ENCODE measurements at regions not wholly inside any gene's neighbourhood (a gene's known extent, or its start where the extent isn't known, plus 50 kb on each side); places are given as distances from the start of the nearest gene placed in this dataset.

DNA sequence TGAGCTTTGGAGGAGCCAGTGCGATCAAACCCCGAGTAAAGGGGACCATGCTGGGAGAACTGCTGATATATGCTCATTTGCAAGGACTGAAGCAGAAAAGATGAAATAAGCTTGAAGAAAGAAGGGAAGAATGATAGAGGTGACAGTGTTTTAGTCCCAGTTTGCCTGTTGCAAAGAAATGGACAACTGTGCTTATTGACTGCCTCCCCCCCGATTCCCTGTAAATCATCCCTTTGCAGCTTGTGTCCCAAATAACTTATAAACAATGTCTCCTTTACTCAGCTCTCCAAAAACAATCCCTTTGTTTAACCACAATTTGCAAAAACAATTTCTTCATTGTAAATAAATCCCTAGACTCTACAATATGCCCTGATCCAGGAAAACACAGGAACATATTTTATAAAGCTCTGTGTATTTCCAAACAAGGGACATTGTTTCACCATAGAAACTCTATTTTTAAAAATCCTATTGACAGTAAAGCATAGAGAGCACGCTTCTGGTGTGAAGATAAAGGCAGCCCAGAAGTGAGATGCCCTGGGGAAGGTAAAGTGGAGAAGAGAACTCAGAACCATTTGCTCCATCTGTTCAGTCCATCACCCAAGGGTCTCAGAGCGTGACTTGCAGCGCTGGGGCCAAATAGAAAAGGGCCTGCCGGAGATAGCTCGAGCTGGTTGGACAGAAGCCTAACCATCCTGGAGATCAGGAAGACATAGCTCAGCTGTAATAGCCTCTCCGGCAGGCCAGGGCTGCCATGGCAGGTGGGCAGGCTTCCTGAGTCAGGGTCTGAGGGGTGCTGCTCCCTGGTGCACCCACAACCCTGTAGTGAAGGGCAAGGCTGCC lies 280.5 kb downstream of the WDR11 start:
- Mint-ChIP-seq H3K4me1 (peaks cover 4% of the 10 kb centered on the region), H3K27ac (no peak overlapping the region), H3K4me3 (no peak overlapping the region), H3K27me3 (ENCODE audit: insufficient read depth) (peaks cover 14% of the 10 kb centered on the region), H3K9me3 (no peaks in the 10 kb centered on the region), H3K36me3 (ENCODE audit: low read depth) (no peaks in the 10 kb centered on the region)
- TF ChIP-seq, protein P1, sequence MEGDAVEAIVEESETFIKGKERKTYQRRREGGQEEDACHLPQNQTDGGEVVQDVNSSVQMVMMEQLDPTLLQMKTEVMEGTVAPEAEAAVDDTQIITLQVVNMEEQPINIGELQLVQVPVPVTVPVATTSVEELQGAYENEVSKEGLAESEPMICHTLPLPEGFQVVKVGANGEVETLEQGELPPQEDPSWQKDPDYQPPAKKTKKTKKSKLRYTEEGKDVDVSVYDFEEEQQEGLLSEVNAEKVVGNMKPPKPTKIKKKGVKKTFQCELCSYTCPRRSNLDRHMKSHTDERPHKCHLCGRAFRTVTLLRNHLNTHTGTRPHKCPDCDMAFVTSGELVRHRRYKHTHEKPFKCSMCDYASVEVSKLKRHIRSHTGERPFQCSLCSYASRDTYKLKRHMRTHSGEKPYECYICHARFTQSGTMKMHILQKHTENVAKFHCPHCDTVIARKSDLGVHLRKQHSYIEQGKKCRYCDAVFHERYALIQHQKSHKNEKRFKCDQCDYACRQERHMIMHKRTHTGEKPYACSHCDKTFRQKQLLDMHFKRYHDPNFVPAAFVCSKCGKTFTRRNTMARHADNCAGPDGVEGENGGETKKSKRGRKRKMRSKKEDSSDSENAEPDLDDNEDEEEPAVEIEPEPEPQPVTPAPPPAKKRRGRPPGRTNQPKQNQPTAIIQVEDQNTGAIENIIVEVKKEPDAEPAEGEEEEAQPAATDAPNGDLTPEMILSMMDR (conservative IDR thresholded peaks at IDR 0.05): no peak
- Histone ChIP-seq H3K9ac (ENCODE audit: extremely low read depth, low read length, poor library complexity, severe bottlenecking) (no peak overlapping the region), H3K4me3 (ENCODE audit: low read length) (no peak overlapping the region), H3K27me3 (ENCODE audit: control insufficient read depth, insufficient read depth, low read length, poor library complexity, severe bottlenecking) (no peaks in the 10 kb centered on the region), H3K9me3 (ENCODE audit: control insufficient read depth, low read length) (no peaks in the 10 kb centered on the region), H3K27ac (ENCODE audit: low read depth, low read length) (no peak overlapping the region), H3K4me1 (ENCODE audit: control insufficient read depth, insufficient read depth, low read length) (no peaks in the 10 kb centered on the region), H3K36me3 (ENCODE audit: control insufficient read depth, insufficient read depth, low read length) (no peaks in the 10 kb centered on the region)
- DNase-seq: no peak
- WGBS, 2 experiments (ENCODE audit: insufficient coverage in 1 of 2, insufficient read length in 1 of 2): 92 to 96% methylated on average over 6 to 9 of the region's 9 CpGs

DNA sequence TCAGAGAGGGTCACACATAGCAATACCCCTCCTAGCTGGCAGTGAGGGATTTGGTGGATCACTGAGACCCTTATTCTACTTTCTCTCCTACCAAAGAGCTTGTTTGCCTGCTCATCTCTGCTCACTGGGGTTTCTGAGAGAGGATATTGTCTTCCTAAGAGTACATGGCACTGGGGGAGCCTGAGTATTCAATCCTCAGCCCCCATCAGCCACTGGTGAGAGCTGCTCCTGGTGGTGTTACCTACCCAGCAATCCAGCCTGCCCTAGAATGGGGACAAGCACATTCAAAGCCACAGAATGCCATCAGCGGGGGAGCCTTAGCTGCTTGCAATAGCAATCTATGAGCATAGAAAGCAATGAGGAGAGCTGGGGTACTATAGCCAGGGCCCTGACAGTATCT lies 281.1 kb downstream of the WDR11 start:
- no peaks in the 10 kb centered on the region for H3K4me1 ChIP-seq (ENCODE audit: control insufficient read depth, insufficient read depth, low read length)
- TF ChIP-seq, protein P1 (conservative IDR thresholded peaks at IDR 0.05): no peak
- no peak overlapping the region for H3K27ac ChIP-seq (ENCODE audit: low read depth, low read length)
- H3K9me3 ChIP-seq (ENCODE audit: control insufficient read depth, low read length): no peaks in the 10 kb centered on the region
- Mint-ChIP-seq H3K27ac (no peak overlapping the region), H3K4me3 (no peak overlapping the region), H3K9me3 (no peaks in the 10 kb centered on the region), H3K4me1 (peaks cover 5% of the 10 kb centered on the region), H3K27me3 (ENCODE audit: insufficient read depth) (peaks cover 14% of the 10 kb centered on the region), H3K36me3 (ENCODE audit: low read depth) (no peaks in the 10 kb centered on the region)
- no peaks in the 10 kb centered on the region for H3K36me3 ChIP-seq (ENCODE audit: control insufficient read depth, insufficient read depth, low read length)
- H3K4me3 ChIP-seq (ENCODE audit: low read length): no peak overlapping the region
- DNase-seq: no peak
- no peaks in the 10 kb centered on the region for H3K27me3 ChIP-seq (ENCODE audit: control insufficient read depth, insufficient read depth, low read length, poor library complexity, severe bottlenecking)
- WGBS, 2 experiments (ENCODE audit: insufficient coverage in 1 of 2, insufficient read length in 1 of 2): 82% methylated on average over 1 of the region's 1 CpG; no CpG with 5 or more reads in 1 of the 2 experiments
- no peak overlapping the region for H3K9ac ChIP-seq (ENCODE audit: extremely low read depth, low read length, poor library complexity, severe bottlenecking)

- no peaks in the 10 kb centered on the region for H3K27me3 ChIP-seq (ENCODE audit: control insufficient read depth, insufficient read depth, low read length, poor library complexity, severe bottlenecking)
- Mint-ChIP-seq H3K4me3 (no peak overlapping the region), H3K36me3 (ENCODE audit: low read depth) (no peaks in the 10 kb centered on the region), H3K4me1 (peaks cover 20% of the 10 kb centered on the region), H3K27me3 (ENCODE audit: insufficient read depth) (peaks cover 14% of the 10 kb centered on the region), H3K27ac (no peak overlapping the region), H3K9me3 (no peaks in the 10 kb centered on the region)
- no peaks in the 10 kb centered on the region for H3K36me3 ChIP-seq (ENCODE audit: control insufficient read depth, insufficient read depth, low read length)
- H3K27ac ChIP-seq (ENCODE audit: low read depth, low read length): no peak overlapping the region
- H3K9ac ChIP-seq (ENCODE audit: extremely low read depth, low read length, poor library complexity, severe bottlenecking): no peak overlapping the region
- no peak for DNase-seq
- H3K4me3 ChIP-seq (ENCODE audit: low read length): no peak overlapping the region
- H3K4me1 ChIP-seq (ENCODE audit: control insufficient read depth, insufficient read depth, low read length): peaks cover 8% of the 10 kb centered on the region
- WGBS, 2 experiments (ENCODE audit: insufficient coverage in 1 of 2, insufficient read length in 1 of 2): 93 to 98% methylated on average over 7 of the region's 7 CpGs
- no peaks in the 10 kb centered on the region for H3K9me3 ChIP-seq (ENCODE audit: control insufficient read depth, low read length)
- TF ChIP-seq, protein P1 (conservative IDR thresholded peaks at IDR 0.05): no peak
Measured at GRCh38 chr10:121133901-121134300, 282.7 kb downstream of the WDR11 start.
